GM12878 (cell line): ENCODE measurements at regions not wholly inside any gene's neighbourhood (a gene's known extent, or its start where the extent isn't known, plus 50 kb on each side); places are given as distances from the start of the nearest gene placed in this dataset.

ENCODE experiments used
- ATAC-seq: fragments of 200-7000 bp; cut with Tn5 transposase; 3 replicates; pipeline ENCODE4 v1.9.1; 2020; ENCODE audit warnings: mild to moderate bottlenecking, moderate library complexity
- BruUV-seq: library from RNA; stranded (reverse); fragments of 400-500 nt; replicated peaks from 2 replicates; lab custom pipeline; 2021; lab: Mats Ljungman, UMichigan
- CTCF ChIA-PET: fragments of 300-600 bp; sonication (Branson Sonifier 250); formaldehyde crosslinking; extraction: SDS; loops from one replicate; lab custom pipeline; 2021; ENCODE audit warnings: inconsistent platforms; lab: Yijun Ruan, JAX
- POLR2A ChIA-PET: fragments of 350-600 bp; formaldehyde crosslinking; extraction: SDS; loops from one replicate; lab custom pipeline; 2021; ENCODE audit warnings: inconsistent platforms; lab: Charles Lee
- RAD21 ChIA-PET: fragments of 300-600 bp; sonication (Branson Sonifier 250); formaldehyde crosslinking; loops from one replicate; lab custom pipeline; 2023; ENCODE audit warnings: antibody characterized with exemption; ENCODE audit not compliant: unreplicated experiment; lab: Charles Lee
- SMC1A ChIA-PET: fragments of 300-600 bp; sonication (Branson Sonifier 250); formaldehyde crosslinking; loops from one replicate; lab custom pipeline; 2023; ENCODE audit not compliant: unreplicated experiment, uncharacterized antibody; lab: Charles Lee
- DNase-seq: peaks from one replicate; pipeline ENCODE4 v3.0.0-alpha.2; 2011; ENCODE audit warnings: low read depth, low spot score
- FAIRE-seq: peaks from 3 replicates; lab custom pipeline; 2011; peaks lifted over from hg19 to GRCh38; lab: Jason Lieb, UNC
- H2AFZ ChIP-seq: 2 replicates; pipeline ENCODE4 v1.6.0; 2011; ENCODE audit warnings: low read depth, low read length, control low read depth; ENCODE audit not compliant: control insufficient read depth
- H3K27ac ChIP-seq: 2 replicates; pipeline ENCODE4 v1.5.1; 2011; ENCODE audit warnings: control low read depth; ENCODE audit not compliant: control insufficient read depth, insufficient read depth
- H3K27me3 ChIP-seq, 2 experiments: replicated peaks in 1 of 2; 2 replicates each; pipeline versions ENCODE4 v1.6.0 to v1.6.1; 2011; ENCODE audit warnings: low read length in 1 of 2; ENCODE audit not compliant: control insufficient read depth in 2 of 2, insufficient read depth in 2 of 2
- H3K36me3 ChIP-seq, 2 experiments: 2 replicates each; pipeline ENCODE4 v1.5.1; 2011; ENCODE audit warnings: low read length in 1 of 2; ENCODE audit not compliant: control insufficient read depth in 2 of 2, insufficient read depth in 2 of 2
- H3K4me1 ChIP-seq: 2 replicates; pipeline ENCODE4 v1.6.1; 2011; ENCODE audit warnings: mild to moderate bottlenecking, low read length, moderate library complexity, mixed read lengths; ENCODE audit not compliant: control insufficient read depth, insufficient read depth
- H3K4me2 ChIP-seq: 2 replicates; pipeline ENCODE4 v1.6.0; 2011; ENCODE audit warnings: control low read depth; ENCODE audit not compliant: control insufficient read depth, insufficient read depth
- H3K4me3 ChIP-seq: fragments of 200-600 bp; sonication (generic); 2 replicates; pipeline ENCODE4 v1.5.1; 2016
- H3K79me2 ChIP-seq: 2 replicates; pipeline ENCODE4 v1.6.0; 2011; ENCODE audit warnings: low read length; ENCODE audit not compliant: control insufficient read depth, insufficient read depth
- H3K9ac ChIP-seq: 2 replicates; pipeline ENCODE4 v1.8.0; 2011; ENCODE audit warnings: low read length, control low read depth, mixed read lengths; ENCODE audit not compliant: control insufficient read depth, insufficient read depth
- H3K9me3 ChIP-seq: replicated peaks from 3 replicates; pipeline ENCODE4 v1.5.1; 2011; ENCODE audit warnings: mild to moderate bottlenecking, low read length; ENCODE audit not compliant: control insufficient read depth, insufficient read depth
- H4K20me1 ChIP-seq: 2 replicates; pipeline ENCODE4 v1.6.0; 2011; ENCODE audit not compliant: control insufficient read depth, insufficient read depth
- CEBPB ChIP-seq, 2 experiments: fragments of 150-350 bp in 1 of 2; IDR thresholded peaks; 2 replicates each; pipeline ENCODE4 v1.6.1; 2012 to 2014; ENCODE audit warnings: low read depth in 2 of 2, low read length in 2 of 2, borderline replicate concordance in 1 of 2, inconsistent platforms in 1 of 2
- HDAC6 ChIP-seq: fragments of 200-600 bp; sonication (generic); IDR thresholded peaks from one replicate; pipeline ENCODE4 v1.8.0; 2017; ENCODE audit warnings: antibody characterized with exemption; ENCODE audit not compliant: unreplicated experiment
- IKZF1 ChIP-seq: fragments of 450-650 bp; conservative IDR thresholded peaks from 2 replicates; pipeline ENCODE4 v1.6.1; 2017; ENCODE audit warnings: antibody characterized with exemption, mild to moderate bottlenecking
- IRF3 ChIP-seq: fragments of 450-650 bp; IDR thresholded peaks from 2 replicates; pipeline ENCODE4 v1.6.1; 2014; ENCODE audit warnings: mild to moderate bottlenecking
- MTA3 ChIP-seq: IDR thresholded peaks from 2 replicates; pipeline ENCODE4 v1.6.1; 2012; ENCODE audit warnings: low read length, inconsistent platforms, borderline replicate concordance
- MYC ChIP-seq: IDR thresholded peaks from 2 replicates; pipeline ENCODE4 v1.6.1; 2011; ENCODE audit warnings: mild to moderate bottlenecking, low read length, moderate library complexity, inconsistent platforms; ENCODE audit not compliant: insufficient read depth, insufficient replicate concordance, insufficient read length, severe bottlenecking
- POU2F2 ChIP-seq: IDR thresholded peaks from 3 replicates; pipeline ENCODE4 v1.6.1; 2011; ENCODE audit warnings: low read depth, mild to moderate bottlenecking, low read length, borderline replicate concordance
- WGBS: methylation state at CpG from one replicate; pipeline ENCODE4 v1.1.6; 2016; ENCODE audit warnings: low lambda C conversion rate; ENCODE audit not compliant: insufficient replicate concordance, insufficient coverage; ENCODE audit errors: missing lambda C conversion rate; 5-methylcytosine and 5-hydroxymethylcytosine counted together
- in situ Hi-C: fragments of 300-500 bp; cut with MboI; formaldehyde crosslinking; loops from 9 replicates; pipeline ENCODE4 v1.14.3; 2018; ENCODE audit warnings: mixed read lengths
- intact Hi-C: fragments of 100-400 bp; cut with micrococcal nuclease; formaldehyde crosslinking; loops from one replicate; pipeline ENCODE4 v1.14.2; 2022; ENCODE audit not compliant: unreplicated experiment

DNA sequence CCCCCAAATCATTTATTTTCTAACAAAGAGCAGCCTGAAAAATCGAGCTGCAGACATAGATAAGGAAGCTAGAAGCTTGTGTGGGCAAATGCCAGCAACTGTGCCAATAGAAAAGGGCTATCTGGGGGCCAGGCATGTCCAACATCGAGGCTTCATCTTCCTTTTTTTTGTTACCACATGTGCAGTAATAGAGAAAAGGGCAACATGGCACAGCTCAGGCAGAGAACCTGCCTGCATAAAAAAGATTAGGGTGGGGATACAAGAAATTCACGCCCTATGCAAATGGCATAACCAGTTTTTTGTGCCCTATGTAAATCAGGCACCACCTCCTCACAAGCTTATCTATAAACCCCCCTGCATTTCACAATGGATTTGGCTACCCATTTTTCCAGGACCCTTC, 60.4 kb upstream of the ABCC4 start:
- Histone ChIP-seq H2AFZ (no peak overlapping the region), H3K9me3 (peaks cover 2% of the 10 kb centered on the region; the same call in 1 of the 3 replicates), H3K36me3 (no peaks in the 10 kb centered on the region), H4K20me1 (no peaks in the 10 kb centered on the region), H3K27ac (no peak overlapping the region), H3K27me3 (no peaks in the 10 kb centered on the region), H3K4me2 (no peak overlapping the region), H3K4me1 (no peaks in the 10 kb centered on the region; the same call in 1 of the 2 replicates), H3K79me2 (no peaks in the 10 kb centered on the region), H3K4me3 (no peak overlapping the region), H3K9ac (no peak overlapping the region)
- SMC1A ChIA-PET: interaction anchor here (0.8 to 1.1 kb wide), 2 partner anchors 170 to 172 kb away, joined by 3 read pairs; no protein-coding TSS in a partner anchor
- 6% methylated on average over 3 of the region's 3 CpGs for WGBS
- TF ChIP-seq POU2F2 (no peak), MYC (no peak), IRF3 (no peak), CEBPB (IDR thresholded peaks at IDR 0.05; ENCODE audit: borderline replicate concordance in 1 of 2, low read depth in 2 of 2, low read length in 2 of 2) (no peak), IKZF1 (no peak), HDAC6 (no peak), MTA3 (no peak)
- POLR2A ChIA-PET: no interaction called here
- CTCF ChIA-PET: interaction anchor here (0.6 to 0.8 kb wide), 2 partner anchors 64 to 134 kb away, joined by 3 to 4 read pairs; no protein-coding TSS in a partner anchor
- ATAC-seq: no peak
- FAIRE-seq: no peak
- intact Hi-C loops (no loop called here), in situ Hi-C loops (no loop called here)
- no peak for DNase-seq
- RAD21 ChIA-PET: no interaction called here
- BruUV-seq: no TSS peak
